ENCODE measurements at regions not wholly inside any gene's neighbourhood (a gene's known extent, or its start where the extent isn't known, plus 50 kb on each side); places are given as distances from the start of the nearest gene placed in this dataset.

DNA sequence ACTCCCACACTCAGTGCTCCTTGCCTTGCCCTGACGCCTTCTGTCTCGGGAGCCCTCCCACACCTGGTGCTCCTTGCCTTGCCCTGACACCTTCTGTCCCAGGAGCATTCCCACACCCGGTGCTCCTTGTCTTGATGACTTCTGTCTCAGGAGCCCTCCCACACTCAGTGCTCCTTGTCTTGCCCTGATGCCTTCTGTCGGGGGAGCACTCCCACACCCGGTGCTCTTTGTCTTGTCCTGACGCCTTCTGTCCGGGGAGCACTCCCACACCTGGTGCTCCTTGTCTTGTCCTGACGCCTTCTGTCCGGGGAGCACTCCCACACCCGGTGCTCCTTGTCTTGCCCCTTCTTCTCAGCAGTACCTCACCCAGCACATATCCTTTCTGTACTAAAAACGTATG lies 207.2 kb upstream of the ADARB2 start:
- no peaks in the 10 kb centered on the region for H3K27me3 Mint-ChIP-seq

GRCh38 chr10:1942478-1942877 lies 205.2 kb upstream of the ADARB2 start:
- peaks cover 8% of the 10 kb centered on the region for H3K9me3 Mint-ChIP-seq (ENCODE audit: low read depth)
- no peaks in the 10 kb centered on the region for H3K36me3 Mint-ChIP-seq (ENCODE audit: insufficient read depth)
- H3K4me1 Mint-ChIP-seq (ENCODE audit: low read depth): peaks cover 2% of the 10 kb centered on the region
- H3K27me3 Mint-ChIP-seq: no peaks in the 10 kb centered on the region
- DNase-seq (ENCODE audit: low spot score, unreplicated experiment): no peak
- no peak overlapping the region for H3K27ac Mint-ChIP-seq
- TF ChIP-seq, protein P1, sequence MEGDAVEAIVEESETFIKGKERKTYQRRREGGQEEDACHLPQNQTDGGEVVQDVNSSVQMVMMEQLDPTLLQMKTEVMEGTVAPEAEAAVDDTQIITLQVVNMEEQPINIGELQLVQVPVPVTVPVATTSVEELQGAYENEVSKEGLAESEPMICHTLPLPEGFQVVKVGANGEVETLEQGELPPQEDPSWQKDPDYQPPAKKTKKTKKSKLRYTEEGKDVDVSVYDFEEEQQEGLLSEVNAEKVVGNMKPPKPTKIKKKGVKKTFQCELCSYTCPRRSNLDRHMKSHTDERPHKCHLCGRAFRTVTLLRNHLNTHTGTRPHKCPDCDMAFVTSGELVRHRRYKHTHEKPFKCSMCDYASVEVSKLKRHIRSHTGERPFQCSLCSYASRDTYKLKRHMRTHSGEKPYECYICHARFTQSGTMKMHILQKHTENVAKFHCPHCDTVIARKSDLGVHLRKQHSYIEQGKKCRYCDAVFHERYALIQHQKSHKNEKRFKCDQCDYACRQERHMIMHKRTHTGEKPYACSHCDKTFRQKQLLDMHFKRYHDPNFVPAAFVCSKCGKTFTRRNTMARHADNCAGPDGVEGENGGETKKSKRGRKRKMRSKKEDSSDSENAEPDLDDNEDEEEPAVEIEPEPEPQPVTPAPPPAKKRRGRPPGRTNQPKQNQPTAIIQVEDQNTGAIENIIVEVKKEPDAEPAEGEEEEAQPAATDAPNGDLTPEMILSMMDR (IDR thresholded peaks at IDR 0.05; ENCODE audit: unreplicated experiment): no peak
- no peak overlapping the region for H3K4me3 Mint-ChIP-seq (ENCODE audit: low read depth)

More for the DNA sequence above, 207.2 kb upstream of the ADARB2 start:
- TF ChIP-seq, protein P1 (IDR thresholded peaks at IDR 0.05; ENCODE audit: unreplicated experiment): no peak
- Mint-ChIP-seq H3K36me3 (ENCODE audit: insufficient read depth) (no peaks in the 10 kb centered on the region), H3K27ac (no peak overlapping the region), H3K4me1 (ENCODE audit: low read depth) (peaks cover 2% of the 10 kb centered on the region), H3K4me3 (ENCODE audit: low read depth) (no peak overlapping the region), H3K9me3 (ENCODE audit: low read depth) (peaks cover 8% of the 10 kb centered on the region)
- DNase-seq (ENCODE audit: low spot score, unreplicated experiment): no peak

- Mint-ChIP-seq H3K27me3 (no peaks in the 10 kb centered on the region), H3K4me1 (ENCODE audit: low read depth) (no peaks in the 10 kb centered on the region), H3K4me3 (ENCODE audit: low read depth) (no peak overlapping the region), H3K27ac (no peak overlapping the region), H3K9me3 (ENCODE audit: low read depth) (no peaks in the 10 kb centered on the region), H3K36me3 (ENCODE audit: insufficient read depth) (no peaks in the 10 kb centered on the region)
- TF ChIP-seq, protein P1 (IDR thresholded peaks at IDR 0.05; ENCODE audit: unreplicated experiment): no peak
- no peak for DNase-seq (ENCODE audit: low spot score, unreplicated experiment)
Observed at GRCh38 chr10:1939016-1939415, 201.7 kb upstream of the ADARB2 start.

GRCh38 chr10:1938317-1938716 lies 201.0 kb upstream of the ADARB2 start:
- no peaks in the 10 kb centered on the region for H3K9me3 Mint-ChIP-seq (ENCODE audit: low read depth)
- H3K36me3 Mint-ChIP-seq (ENCODE audit: insufficient read depth): no peaks in the 10 kb centered on the region
- no peak overlapping the region for H3K27ac Mint-ChIP-seq
- no peaks in the 10 kb centered on the region for H3K27me3 Mint-ChIP-seq
- no peaks in the 10 kb centered on the region for H3K4me1 Mint-ChIP-seq (ENCODE audit: low read depth)
- no peak overlapping the region for H3K4me3 Mint-ChIP-seq (ENCODE audit: low read depth)
- TF ChIP-seq, protein P1 (IDR thresholded peaks at IDR 0.05; ENCODE audit: unreplicated experiment): no peak
- no peak for DNase-seq (ENCODE audit: low spot score, unreplicated experiment)

- H3K4me3 Mint-ChIP-seq (ENCODE audit: low read depth): no peak overlapping the region
- H3K27ac Mint-ChIP-seq: no peak overlapping the region
Observed at GRCh38 chr10:1935912-1936311, 198.6 kb upstream of the ADARB2 start.

More at GRCh38 chr10:1935912-1936311, 198.6 kb upstream of the ADARB2 start:
- Mint-ChIP-seq H3K9me3 (ENCODE audit: low read depth) (no peaks in the 10 kb centered on the region), H3K27me3 (peaks cover 5% of the 10 kb centered on the region), H3K36me3 (ENCODE audit: insufficient read depth) (no peaks in the 10 kb centered on the region), H3K4me1 (ENCODE audit: low read depth) (no peaks in the 10 kb centered on the region)
- no peak for DNase-seq (ENCODE audit: low spot score, unreplicated experiment)
- TF ChIP-seq, protein P1 (IDR thresholded peaks at IDR 0.05; ENCODE audit: unreplicated experiment): no peak
